D341Med (cell line): ENCODE measurements at regions not wholly inside any gene's neighbourhood (a gene's known extent, or its start where the extent isn't known, plus 50 kb on each side); places are given as distances from the start of the nearest gene placed in this dataset.
"Not testable (repeated sequence)": the region's sequence is repeated elsewhere in the genome, so short reads cannot be mapped to it uniquely, and the experiment has no call there.

Experiments used
- DNase-seq: peaks from one replicate; pipeline ENCODE4 v3.0.0; 2012; ENCODE audit warnings: low spot score

DNA sequence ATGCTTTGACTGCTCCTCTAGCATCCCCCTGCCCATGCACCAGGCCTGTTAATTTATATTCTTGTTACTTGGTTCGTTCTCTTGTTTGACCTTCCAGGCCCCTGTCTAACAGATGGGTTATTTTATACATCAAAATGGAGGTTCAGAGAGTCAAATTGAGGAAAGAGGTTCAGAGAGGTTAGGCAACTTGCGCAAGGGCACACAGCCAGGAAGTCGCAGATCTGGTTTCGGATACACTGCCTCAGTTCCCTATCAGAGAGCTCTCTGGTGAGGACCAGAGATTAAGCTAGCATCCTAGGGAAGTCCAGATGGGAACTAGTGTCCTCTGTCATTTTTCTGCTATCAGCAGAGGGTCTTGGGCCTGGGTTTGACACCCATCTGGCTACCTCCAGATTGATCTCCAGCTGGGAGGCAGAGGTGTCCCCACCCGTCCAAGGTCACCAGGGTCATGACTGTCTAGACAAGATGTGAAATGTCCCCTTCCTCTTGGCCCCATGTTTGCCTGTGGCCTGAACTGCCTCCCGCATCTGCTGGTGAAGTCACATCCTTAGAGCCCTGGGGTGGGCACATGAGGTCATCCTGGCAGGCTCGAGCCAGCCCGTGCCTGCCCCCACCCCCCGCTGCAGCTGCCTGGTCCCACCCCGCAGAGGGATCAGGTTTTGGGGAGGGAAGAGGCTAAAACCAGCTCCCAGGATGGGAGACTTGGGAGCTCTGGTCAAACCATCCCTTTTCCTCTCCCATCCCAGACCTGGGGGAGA, 84.3 kb upstream of the NCOR2 start:
- DNase-seq: no peak

DNA sequence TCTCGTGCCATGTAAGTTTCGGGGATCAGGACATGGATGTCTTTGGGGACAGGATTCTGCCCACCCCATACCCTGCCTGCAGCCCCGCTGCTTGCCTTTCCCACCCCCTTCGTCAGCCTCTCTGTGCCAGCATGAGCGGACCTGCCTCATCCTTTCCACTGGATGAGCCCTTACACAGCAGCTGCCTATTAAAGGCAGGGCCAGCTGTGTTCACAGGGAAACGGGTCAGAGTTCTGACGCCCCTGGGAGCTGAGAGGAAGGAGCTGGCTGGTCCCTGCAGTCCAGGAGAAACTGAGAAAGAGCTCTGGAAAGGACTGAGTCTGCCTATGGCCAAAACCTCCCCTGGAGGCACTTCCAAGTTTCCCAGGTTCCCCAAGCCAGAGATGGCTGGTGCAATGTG, 83.5 kb upstream of the NCOR2 start:
- DNase-seq: no peak

DNA sequence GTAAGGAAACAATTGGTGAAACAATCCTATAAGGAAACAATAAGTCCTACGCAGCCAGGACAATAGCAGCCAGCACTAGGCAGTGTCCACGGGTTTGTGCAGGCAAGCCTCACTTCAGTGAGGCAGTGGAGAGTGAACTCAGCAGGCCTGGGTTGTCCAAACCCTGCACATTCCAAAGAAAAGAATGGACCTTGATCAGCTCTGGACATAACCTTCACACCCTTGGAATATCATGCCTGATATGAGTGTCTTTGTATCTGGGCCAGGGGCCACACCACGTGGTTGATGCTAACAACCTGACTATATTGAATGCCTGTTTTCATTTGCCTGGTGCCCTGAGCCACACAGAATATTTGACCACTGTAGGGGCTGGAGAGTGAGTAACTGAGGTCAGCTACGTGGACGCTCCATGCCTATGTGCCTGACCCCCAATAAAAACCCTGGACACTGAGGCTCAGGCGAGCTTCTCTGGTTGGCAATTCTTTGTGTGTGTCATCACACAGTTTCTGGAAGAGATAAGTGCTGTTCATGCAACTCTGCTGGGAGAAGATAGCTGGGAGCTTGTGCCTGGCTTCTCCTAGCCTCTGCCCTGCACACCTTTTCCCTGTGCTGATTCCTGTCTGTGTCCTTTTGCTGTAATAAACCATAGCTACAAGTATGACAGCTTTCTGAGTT, 81.4 kb upstream of the NCOR2 start:
- DNase-seq: no peak

DNA sequence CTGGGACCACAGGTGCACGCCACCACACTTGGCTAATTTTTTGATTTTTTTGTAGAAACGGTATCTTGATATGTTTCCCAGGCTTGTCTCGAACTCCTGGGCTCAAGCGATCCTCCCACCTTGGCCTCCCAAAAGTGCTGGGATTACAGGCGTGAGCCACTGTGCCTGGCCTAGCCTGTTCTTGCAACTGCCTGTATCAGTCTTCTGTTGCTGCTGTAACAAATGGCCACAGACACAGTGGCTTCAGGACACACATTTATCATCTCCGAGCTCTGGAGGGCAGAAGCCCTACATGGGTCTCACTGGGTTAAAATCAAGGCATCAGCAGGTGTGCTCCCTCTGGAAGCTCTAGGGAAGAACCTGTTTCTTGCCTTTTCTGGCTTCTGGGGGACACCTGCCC, 79.9 kb upstream of the NCOR2 start:
- no peak for DNase-seq

DNA sequence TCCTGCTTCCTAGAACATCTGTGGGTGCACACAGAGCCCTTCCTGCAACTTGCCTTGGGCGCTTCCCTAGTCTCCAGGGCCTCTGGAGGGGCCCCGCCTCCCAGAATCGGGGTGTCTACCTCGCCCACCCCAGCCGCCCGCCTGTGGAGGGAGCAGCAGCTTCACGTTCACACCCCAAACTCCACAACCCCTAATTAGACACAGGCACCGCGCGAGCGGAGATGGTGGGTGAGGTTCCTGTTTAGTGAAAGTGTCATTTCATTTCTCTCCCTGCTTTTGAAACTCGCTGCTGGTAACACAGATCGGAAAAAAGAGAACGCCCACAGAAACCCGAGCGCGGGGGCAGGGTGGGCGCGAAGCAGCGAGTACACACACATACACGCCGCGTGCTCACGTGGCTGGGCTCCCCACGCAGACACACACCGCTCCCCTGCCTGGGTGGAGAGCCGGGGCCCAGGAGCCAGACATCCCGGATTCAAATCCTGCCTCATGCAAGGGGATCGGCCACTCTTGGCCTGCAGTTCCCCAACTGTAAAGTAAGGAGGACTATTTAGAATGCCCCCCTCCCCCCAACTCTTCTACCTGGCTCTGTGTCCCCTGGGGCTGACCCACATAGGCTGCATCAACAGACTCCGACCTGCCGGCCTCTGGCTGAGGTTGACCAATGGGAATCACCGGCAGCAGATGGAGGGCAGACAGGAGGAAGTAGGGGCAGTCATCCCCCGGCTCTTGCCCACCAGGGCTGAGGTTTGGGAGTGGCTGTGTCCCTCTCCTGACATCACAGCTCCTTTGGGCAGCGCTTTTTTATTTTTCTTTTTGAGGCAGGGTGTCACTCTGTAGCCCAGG, 79.2 kb upstream of the NCOR2 start:
- DNase-seq: no peak

DNA sequence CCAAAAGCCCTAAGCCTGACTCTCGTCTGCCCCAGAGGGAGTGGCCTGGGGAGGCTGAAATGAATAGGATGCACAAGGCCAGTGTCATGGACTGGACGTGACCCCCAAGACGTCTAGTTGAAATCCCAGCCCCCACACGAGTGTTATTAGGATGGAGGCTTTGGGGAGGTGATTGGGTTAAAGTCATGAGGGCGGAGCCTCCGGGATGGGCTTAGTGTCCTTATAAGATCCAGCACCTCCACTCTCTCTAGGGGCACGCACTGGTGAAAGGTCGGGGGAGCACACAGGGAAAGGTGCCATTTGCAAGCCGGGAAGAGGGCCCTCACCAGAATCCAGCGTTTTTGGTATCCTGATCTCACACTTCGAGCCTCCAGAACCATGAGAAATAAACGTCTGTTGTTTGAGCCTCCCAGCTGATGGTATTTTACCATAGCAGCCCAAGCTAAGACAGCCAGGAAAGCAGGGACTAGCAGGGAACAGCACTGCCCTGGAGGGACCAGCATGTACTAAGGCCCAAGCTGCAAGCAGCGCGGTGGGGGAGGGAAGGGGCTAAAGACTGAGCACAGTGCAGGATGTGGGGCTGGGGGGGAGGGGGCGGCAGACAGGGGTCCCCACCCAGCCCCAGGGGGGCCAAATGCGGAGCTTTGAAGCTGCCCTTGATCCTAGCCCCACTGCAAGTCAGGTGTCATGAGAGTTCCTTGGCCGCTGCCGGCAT, 78.3 kb upstream of the NCOR2 start:
- no peak for DNase-seq

DNA sequence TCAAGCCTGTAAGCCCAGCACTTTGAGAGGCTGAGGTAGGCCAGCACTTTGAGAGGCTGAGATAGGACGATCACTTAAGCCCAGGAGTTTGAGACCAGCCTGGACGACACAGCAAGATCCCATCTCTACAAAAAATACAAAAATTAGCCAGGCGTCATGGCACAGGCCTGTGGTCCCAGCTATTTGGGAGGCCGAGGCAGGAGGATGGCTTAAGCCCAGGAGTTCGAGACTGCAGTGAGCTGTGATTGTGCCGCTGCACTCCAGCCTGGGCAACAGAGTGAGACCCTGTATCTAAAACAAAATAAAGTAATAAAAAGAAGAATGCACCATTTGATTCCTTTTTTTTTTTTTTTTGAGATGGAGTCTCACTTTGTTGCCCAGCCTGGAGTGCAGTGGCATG, 76.4 kb upstream of the NCOR2 start:
- DNase-seq: not testable (repeated sequence)

DNA sequence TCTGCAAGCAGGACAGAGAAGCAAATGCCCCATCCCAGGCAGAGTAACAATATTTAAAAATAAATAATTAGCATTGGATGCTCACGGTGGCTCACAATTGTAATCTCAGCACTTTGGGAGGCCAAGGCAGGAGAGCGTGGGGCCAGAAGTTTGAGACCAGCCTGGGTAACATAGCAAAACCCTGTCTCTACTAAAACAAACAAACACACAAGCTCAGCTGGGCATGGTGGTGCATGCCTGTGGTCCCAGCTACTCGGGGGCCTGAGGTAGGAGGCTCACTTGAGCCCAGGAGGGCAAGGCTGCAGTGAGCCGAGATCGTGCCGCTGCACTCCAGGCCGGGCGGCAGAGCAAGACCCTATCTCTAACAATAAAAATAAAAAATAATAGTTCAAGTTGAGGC, 74.7 kb upstream of the NCOR2 start:
- DNase-seq: no peak

DNA sequence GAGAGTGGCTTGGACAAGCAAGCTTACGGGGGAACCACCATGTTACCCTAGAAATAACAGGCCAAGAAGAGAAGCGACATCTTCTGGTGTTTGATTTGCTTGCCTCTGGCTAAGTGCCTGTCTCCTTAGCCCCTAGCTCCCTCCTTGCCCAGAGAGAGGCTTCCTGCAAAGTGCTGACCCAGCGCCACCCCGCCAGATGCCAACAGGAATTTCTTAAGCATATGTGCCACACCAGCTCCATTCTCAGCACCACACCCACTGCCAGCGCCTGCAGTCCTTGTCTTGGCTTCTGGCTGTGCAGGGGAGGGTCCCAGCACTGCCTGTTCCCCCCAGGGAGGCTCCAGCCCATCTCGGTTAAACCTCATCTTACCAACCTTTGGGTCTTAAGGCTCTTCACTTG, 74.2 kb upstream of the NCOR2 start:
- DNase-seq: no peak

DNA sequence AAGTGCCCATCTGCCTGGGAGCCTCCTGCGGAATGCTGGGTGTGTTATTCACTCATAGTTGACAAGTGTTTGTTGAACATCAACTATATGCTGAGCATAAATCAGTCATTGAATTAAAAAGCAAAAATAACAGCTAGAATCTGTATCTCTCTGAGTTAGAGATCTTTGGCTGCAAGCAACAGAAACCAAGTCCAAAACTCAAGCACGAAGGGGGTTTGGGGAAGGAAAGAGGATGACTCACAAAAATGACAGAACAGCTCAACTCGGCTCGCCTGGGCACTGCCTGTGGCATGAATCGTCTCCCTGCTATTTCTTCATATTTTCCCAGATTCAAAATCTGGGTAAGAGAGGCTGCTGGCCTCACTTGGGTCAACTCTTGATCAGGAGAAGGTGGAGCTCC, 72.6 kb upstream of the NCOR2 start:
- no peak for DNase-seq

DNA sequence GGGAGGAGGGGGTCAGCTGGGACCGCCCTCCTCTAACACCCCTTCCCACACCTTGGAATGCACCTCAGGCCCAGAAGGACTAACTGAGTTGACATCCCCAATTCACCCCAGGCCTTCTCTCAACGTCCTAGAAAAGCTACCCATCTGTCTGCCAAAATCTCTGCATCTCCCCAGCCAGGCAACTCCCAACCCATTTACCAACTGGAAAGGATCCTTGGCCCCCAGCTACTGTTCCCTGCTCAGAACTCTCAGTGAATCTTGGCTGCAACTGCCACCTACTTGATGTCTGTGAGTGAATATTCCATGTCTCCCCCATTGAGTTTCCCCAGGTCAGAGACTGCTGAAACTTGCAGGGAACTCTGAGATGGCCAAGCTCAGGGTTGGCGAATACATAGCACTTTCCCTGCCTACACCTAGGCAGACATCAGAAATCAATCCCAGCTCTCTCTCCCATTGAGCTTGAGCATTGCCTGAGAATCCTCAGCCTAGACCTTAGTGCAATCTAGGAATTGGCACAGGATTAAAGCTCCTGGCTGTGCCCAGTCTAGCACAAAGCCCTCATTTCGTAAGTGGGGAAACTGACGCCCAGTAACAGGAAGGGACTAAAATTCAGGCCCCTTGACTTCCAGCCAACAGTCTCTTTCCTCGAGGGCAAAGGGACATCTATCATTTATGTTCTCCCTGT, 71.9 kb upstream of the NCOR2 start:
- DNase-seq: no peak

DNA sequence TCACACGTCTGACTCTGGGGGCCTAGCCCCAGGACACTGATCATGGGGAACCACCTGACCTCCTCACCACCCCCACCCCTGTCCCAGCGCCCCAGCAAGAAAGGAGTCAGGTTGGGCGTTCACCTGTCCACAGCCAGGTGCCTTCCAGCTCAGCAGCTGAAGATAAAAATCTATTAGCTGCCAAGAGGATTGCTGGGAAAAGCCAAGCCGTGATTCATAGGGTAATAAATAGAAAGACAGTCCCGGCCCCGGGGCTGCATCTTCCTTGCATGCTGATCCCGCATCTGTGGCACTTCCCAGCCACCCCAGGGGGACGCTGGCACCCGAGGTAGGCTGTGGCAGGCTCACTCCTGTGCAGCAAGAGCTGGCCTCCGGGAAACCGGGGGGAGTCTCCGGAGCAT, 70.2 kb upstream of the NCOR2 start:
- no peak for DNase-seq

DNA sequence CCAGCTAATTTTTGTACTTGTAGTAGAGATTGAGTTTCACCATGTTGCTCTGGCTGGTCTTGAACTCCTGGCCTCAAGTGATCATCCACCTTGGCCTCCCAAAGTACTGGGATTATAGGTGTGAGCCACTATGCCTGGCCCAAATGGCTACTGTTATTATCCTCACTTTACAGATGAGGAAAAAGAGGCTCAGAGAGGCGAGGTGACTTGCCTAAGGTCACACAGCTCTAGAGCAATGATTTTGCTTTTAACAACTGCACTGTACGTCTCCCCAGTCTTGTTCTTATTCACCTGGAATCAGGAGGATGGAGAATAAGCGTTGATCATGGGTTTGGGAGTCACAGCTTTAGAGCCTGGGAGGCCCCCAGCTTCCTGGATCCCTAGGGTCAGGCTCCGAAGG, 69.8 kb upstream of the NCOR2 start:
- no peak for DNase-seq

DNA sequence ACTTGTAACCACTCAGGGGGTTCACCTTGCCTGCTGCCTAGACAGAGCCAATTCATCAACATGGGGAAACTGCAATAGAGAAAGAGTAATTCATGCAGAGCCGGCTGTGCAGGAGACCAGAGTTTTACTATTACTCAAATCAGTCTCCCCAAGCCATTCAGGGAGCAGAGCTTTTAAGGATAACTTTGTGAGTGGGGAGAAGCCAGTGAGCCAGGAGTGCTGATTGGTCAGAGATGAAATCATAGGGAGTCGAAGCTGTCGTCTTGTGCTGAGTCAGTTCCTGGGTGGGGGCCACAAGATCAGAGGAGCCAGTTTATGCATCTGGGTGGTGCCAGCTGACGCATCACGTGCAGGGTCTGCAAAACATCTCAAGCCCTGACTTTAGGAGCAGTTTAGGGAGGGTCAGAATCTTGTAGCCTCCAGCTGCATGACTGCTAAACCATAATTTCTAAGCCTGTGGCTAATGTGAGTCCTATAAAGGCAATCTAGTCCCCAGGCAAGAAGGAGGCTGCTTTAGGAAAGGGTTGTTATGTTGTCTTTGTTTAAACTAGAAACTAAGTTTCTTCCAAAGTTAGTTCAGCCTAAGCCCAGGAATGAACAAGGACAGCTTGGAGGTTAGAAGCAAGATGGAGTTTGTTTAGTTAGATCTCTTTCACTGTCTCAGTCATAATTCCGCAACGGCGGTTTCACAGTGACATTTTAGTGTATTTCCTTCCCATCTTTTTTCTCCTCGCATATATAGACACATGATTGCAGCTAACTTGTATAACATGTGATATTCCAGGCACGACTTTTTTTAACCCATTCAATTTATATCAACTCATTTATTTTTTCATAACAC, 68.9 kb upstream of the NCOR2 start:
- DNase-seq: no peak

DNA sequence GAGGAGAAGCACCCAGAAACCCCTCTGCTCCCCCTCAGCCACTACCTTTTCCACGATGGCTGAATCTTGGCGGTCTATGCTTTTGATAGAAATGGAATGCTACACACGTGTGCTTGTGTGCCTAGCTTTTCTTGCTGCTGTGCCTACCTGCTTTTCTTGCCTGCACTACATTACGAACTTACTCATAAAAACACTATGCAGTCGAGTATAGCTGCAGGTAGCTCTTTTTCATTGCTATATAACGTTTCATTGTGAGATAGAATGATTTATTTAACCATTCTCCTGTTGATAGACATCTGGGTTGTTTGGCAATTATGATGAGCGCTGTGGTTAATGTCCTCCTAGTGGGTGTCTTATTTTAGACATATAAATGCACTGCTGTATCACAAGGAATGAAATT, 67.9 kb upstream of the NCOR2 start:
- DNase-seq: no peak

DNA sequence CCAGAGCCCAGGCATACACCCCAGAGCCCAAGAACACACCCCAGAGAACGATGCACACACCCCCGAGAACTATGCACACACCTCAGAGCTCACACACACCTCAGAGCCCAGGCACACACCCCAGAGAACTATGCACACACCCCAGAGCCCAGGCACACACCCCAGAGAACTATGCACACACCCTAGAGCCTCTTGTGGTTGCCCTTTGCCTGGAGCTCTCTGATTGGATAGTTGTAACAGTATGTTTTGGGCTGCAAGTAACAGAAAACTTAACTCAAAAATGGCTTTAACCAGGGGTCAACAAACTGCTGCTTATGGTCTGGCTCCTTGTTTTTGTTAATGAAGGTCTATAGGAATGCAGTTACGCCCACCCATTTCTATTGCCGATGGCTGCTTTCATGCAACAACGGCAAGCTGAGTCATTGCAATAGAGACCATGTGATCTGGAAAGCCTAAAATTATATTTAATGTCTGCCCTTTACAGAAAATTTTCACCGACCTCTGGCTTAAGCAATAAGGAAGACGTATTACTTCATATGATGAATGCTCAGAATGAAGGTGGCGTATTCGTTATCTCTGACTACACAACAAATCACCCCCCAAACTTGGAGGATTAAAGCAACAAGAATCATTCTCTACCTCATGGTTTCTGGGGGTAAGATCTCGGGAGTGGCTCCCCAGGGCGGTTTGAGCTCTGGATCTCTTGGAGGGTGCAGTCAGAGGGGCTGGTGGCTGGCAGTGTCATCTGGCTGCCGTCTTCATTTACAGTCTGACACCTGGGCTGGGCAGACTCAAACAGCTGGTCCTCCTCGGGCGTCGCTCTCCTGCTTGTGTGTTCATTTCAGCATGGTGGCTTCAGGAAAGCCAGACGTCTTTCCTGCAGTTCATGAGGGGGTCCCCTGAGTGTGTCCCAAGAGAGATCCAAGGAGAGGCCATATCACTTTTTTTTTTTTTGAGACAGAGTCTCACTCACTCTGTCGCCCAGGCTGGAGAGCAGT, 66.3 kb upstream of the NCOR2 start:
- peak; percentile 61 for DNase-seq

DNA sequence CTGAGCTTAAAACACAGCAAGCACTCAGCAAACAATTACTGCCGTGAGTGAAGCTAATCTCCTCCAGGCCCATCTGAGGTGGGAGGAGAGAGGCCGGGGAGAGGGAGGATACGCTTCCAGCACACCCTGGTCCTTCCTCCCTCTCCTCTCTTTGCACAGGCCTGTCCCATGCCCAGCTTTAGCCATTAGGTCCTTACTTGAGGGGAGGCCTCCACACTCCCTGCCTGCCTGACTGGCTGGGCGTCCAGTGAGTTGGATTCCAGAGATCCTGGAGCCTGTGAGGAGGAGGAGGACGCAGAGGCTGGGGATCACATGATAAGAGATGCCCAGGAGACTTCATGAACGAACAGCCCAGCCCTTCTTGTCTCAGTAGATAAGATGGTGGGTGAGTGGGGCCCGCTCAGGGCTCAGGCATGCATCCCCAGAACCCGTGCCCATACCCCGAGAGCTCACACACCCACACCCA, 65.1 kb upstream of the NCOR2 start:
- peak; percentile 77 for DNase-seq

DNA sequence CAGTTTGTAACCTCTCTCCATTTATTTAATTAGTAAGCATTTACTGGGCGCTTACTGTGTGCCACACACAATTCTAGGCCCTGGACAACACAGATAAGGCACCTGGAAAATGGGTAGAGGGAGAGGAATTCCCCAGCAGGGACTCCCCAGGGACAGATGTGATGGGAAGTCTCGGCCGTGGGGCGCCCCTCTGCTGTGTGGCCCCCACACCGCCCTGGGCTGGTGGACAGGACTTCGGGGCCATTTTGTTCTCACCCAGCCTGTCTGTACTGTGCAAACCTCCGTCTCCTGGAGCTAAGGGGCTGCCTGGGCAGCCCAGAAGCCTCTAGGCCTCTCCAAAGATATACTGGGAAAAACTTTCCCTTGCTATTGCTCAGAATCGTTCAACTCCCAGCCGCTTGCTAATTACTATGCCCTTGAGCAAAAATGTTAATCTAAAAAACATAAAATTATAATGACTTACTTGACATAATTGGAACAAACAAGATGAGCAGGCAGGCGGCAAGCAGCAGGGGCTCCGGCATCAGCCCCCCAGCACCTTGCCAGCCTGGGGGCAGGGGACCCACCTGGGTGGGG, 64.4 kb upstream of the NCOR2 start:
- no peak for DNase-seq

DNA sequence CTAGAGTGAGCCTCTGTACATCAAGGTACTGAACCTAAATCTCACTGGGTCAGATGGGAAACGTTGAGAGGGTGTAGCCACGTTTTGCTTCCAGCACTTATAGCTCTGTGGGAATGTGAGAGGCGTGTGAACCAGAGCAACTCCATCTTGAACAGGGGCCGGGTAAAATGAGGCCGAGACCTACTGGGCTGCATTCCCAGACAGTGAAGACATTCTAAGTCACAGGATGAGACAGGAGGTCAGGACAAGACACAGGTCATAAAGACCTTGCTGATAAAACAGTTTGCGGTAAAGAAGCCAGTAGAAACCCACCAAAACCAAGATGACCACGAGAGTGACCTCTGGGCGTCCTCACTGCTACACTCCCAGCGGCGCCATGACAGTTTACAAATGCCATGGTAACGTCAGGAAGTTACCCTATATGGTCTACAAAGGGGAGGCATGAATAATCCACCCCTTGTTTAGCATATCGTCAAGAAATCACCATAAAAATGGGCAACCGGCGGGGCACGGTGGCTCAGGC, 63.4 kb upstream of the NCOR2 start:
- DNase-seq: no peak
